ENCODE measurements at regions not wholly inside any gene's neighbourhood (a gene's known extent, or its start where the extent isn't known, plus 50 kb on each side); places are given as distances from the start of the nearest gene placed in this dataset.

DNA sequence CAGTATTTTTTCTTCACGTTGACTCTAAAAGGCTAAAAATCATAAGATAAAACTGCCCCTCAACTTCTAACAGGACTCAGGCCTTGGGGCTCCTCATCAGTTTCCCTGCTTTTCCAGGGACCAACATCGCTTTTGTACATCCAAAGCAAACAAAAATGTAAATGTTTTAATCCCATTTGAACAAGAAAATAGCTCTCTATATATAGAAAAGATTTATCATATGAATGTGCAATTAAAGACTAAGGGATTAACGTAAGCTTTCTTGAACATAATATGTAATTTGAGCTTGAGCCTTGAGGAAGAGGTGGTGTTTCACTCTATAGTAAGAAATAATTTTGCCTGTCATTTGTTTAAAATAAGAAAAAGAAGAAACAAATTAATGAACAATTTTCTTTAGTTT is 547.2 kb upstream of the ACO1 start:
- Histone ChIP-seq H3K4me1 (no peaks in the 10 kb centered on the region), H3K36me3 (no peaks in the 10 kb centered on the region), H3K27me3 (no peaks in the 10 kb centered on the region), H3K9me3 (no peaks in the 10 kb centered on the region), H3K4me3 (no peak overlapping the region), H3K27ac (no peak overlapping the region)
- ATAC-seq (no peak), DNase-seq (no peak)
- intact Hi-C loops (cut with DNase I): no loop called here
- TF ChIP-seq, protein P1, sequence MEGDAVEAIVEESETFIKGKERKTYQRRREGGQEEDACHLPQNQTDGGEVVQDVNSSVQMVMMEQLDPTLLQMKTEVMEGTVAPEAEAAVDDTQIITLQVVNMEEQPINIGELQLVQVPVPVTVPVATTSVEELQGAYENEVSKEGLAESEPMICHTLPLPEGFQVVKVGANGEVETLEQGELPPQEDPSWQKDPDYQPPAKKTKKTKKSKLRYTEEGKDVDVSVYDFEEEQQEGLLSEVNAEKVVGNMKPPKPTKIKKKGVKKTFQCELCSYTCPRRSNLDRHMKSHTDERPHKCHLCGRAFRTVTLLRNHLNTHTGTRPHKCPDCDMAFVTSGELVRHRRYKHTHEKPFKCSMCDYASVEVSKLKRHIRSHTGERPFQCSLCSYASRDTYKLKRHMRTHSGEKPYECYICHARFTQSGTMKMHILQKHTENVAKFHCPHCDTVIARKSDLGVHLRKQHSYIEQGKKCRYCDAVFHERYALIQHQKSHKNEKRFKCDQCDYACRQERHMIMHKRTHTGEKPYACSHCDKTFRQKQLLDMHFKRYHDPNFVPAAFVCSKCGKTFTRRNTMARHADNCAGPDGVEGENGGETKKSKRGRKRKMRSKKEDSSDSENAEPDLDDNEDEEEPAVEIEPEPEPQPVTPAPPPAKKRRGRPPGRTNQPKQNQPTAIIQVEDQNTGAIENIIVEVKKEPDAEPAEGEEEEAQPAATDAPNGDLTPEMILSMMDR (IDR thresholded peaks at IDR 0.05): no peak

GRCh38 chr9:31839273-31839672 is 545.2 kb upstream of the ACO1 start:
- TF ChIP-seq, protein P1 (IDR thresholded peaks at IDR 0.05): no peak
- H3K27ac ChIP-seq: no peak overlapping the region
- no peak for DNase-seq

DNA sequence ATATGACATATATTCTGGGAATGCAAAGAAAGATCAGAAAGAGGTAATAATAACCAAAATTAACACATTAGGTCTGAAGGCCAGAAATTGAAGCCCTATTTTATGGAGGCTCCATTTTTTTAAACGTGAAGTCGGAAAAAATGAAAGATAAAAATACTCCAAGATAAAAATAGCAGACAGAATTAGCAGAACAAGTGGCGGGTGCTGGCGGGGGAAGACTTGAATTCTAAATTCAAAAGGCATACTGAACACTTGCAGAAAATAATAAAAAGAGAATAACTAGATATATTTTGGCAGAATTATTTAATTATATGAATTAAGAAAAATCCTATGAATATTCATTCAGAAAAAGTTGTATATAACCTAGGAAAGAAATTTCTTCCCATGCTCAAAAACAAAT is 543.7 kb upstream of the ACO1 start:
- H3K36me3 ChIP-seq: no peaks in the 10 kb centered on the region
- no peaks in the 10 kb centered on the region for H3K27me3 ChIP-seq
- no peak for ATAC-seq
- H3K4me1 ChIP-seq: no peaks in the 10 kb centered on the region
- H3K9me3 ChIP-seq: no peaks in the 10 kb centered on the region
- TF ChIP-seq, protein P1 (IDR thresholded peaks at IDR 0.05): no peak
- no peak for DNase-seq
- intact Hi-C loops (cut with DNase I): no loop called here
- H3K4me3 ChIP-seq: no peak overlapping the region
- no peak overlapping the region for H3K27ac ChIP-seq

More at GRCh38 chr9:31839273-31839672, 545.2 kb upstream of the ACO1 start:
- intact Hi-C loops (cut with DNase I): no loop called here
- H3K27me3 ChIP-seq: no peaks in the 10 kb centered on the region
- H3K36me3 ChIP-seq: no peaks in the 10 kb centered on the region
- H3K4me3 ChIP-seq: no peak overlapping the region
- H3K9me3 ChIP-seq: no peaks in the 10 kb centered on the region
- H3K4me1 ChIP-seq: no peaks in the 10 kb centered on the region
- ATAC-seq: no peak

DNA sequence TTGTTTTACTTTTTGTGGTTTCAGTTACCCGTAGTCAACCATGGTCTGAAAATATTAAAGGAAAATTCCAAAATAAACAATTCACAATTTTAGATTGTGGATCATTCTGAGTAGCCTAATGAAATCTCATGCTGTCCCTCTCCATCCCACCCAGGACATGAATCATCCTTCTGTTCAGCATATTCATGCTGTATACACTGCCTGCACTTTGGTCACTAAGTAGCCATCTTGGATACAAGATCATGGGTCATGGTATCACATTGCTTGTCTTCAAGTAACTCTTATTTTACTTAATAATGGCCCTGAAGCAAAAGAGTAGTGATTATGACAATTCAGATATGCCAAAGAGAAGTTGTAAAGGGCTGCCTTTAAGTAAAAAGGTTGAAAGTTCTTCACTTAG is 536.5 kb upstream of the ACO1 start:
- no peak overlapping the region for H3K27ac ChIP-seq
- ATAC-seq: no peak
- TF ChIP-seq, protein P1 (IDR thresholded peaks at IDR 0.05): no peak
- intact Hi-C loops (cut with DNase I): no loop called here
- no peaks in the 10 kb centered on the region for H3K27me3 ChIP-seq
- H3K36me3 ChIP-seq: no peaks in the 10 kb centered on the region
- H3K4me3 ChIP-seq: no peak overlapping the region
- no peak for DNase-seq
- H3K4me1 ChIP-seq: no peaks in the 10 kb centered on the region
- no peaks in the 10 kb centered on the region for H3K9me3 ChIP-seq

DNA sequence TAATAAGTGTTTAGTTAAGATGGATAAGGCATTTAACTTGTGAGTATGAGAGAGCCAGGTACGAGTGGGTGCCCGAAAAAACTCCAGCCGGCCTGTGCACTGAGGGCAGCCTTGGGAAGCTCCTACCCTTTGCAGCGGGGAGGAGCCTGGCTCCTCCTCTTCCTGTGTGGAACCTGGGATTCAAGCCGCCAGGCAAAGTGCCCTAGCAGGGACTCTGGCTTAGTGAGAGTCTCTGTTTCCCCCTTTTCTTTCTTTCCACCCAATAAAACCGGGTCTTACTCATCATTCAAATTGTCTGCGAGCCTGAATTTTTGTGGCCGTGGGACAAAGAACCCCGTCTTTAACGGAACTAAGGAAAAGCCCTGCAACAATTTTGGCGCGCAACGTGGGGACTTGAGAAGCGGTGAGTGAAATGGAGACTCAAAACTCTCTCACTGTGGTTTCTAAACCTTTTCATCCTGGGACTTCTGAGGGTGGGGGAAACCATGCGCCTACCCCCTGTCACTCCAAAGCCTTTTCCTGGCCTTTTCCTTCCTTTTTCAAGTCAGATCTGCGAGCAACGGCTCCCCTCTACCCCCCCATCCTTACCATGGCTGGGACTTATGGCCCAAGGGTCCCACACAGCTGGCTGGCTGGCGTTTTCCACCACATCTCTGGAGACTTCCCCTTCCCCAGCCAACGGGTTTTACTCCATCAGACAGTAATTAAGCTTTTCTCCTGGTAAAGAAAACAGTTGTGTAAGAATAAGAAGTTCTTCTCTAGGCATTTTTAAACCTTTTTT is 535.7 kb upstream of the ACO1 start:
- H3K27me3 ChIP-seq: no peaks in the 10 kb centered on the region
- ATAC-seq (no peak), DNase-seq (no peak)
- H3K27ac ChIP-seq: no peak overlapping the region
- H3K36me3 ChIP-seq: no peaks in the 10 kb centered on the region
- TF ChIP-seq, protein P1 (IDR thresholded peaks at IDR 0.05): no peak
- H3K4me3 ChIP-seq: no peak overlapping the region
- intact Hi-C loops (cut with DNase I): no loop called here
- no peaks in the 10 kb centered on the region for H3K9me3 ChIP-seq
- H3K4me1 ChIP-seq: no peaks in the 10 kb centered on the region
